ENCODE measurements at regions not wholly inside any gene's neighbourhood (a gene's known extent, or its start where the extent isn't known, plus 50 kb on each side); places are given as distances from the start of the nearest gene placed in this dataset.

DNA sequence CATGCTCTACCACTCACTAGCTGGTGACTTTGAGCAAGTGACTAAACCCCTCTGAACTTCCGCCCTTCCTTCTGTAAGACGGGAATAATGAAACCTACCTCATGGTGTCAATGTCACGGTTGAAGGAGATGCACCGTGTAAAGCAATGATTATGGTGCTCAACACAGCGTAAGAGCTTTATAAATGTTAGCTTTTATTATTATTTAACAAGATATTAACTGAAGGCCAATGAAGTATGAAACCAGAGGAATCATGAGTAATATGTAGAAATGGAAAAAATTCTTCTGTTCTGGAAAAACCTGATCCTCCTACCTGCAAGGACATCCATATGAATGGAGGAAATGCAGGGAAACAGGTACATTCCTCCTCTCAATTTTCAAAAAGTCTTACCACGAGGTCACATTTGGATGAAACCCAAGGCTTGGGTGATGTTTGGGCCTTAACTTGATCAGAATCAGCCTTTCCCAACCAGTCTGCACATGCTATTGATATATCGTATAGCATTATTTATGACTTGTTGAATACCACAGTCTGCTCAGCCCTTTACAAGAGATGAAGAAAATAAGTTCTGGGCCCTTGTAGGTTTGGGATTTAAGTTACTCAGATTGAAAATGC, 166.8 kb upstream of the TBX3 start:
- no peak overlapping the region for H4K8ac ChIP-seq (ENCODE audit: extremely low read depth, insufficient read depth, low read length)
- H3K23ac ChIP-seq (ENCODE audit: insufficient read length): no peak overlapping the region
- no peak overlapping the region for H3K27ac ChIP-seq (ENCODE audit: low read depth, low read length)
- no peak overlapping the region for H3K56ac ChIP-seq (replicated peaks; ENCODE audit: insufficient read length, low read depth, low read length)
- H3K9ac ChIP-seq (replicated peaks in 1 of 4; ENCODE audit: extremely low read depth in 1 of 4, low read depth in 3 of 4, low read length in 3 of 4): no peak overlapping the region
- H3K4ac ChIP-seq (replicated peaks; ENCODE audit: insufficient read length, low read depth, low read length): no peak overlapping the region
- no peak overlapping the region for H2BK5ac ChIP-seq (ENCODE audit: low read depth, low read length)
- no peak overlapping the region for H2BK15ac ChIP-seq (ENCODE audit: low read length)
- H2BK20ac ChIP-seq (ENCODE audit: low read length): no peak overlapping the region
- H4K5ac ChIP-seq (ENCODE audit: insufficient read length, low read depth, low read length): no peak overlapping the region
- H3K4me3 ChIP-seq (ENCODE audit: extremely low read depth in 1 of 4, insufficient read depth in 2 of 4, low read depth in 3 of 4, low read length in 4 of 4): no peak overlapping the region
- H3K14ac ChIP-seq (ENCODE audit: insufficient read length): no peak overlapping the region
- peaks cover 0 to 1% (median 0%) of the 10 kb centered on the region in 4 experiments; a peak in 1 of 7 replicates for H3K27me3 ChIP-seq (replicated peaks in 1 of 4; ENCODE audit: control insufficient read depth in 3 of 4, extremely low read depth in 1 of 4, insufficient read depth in 3 of 4, low read length in 3 of 4)
- ChIA-PET CTCF (ENCODE audit: partially characterized antibody) (interaction anchor here (0.6 to 1.1 kb wide), 2 partner anchors 189 to 902 kb away, joined by 3 read pairs; no protein-coding TSS in a partner anchor), POLR2A (ENCODE audit: partially characterized antibody) (no interaction called here)
- H3K79me1 ChIP-seq (ENCODE audit: low read depth, low read length): no peaks in the 10 kb centered on the region
- no peak overlapping the region for H2BK120ac ChIP-seq (replicated peaks; ENCODE audit: low read depth, low read length)
- no peaks in the 10 kb centered on the region for H3K79me2 ChIP-seq (ENCODE audit: control insufficient read depth in 1 of 2, insufficient read depth in 2 of 2, low read length in 2 of 2)
- 87% methylated on average over 7 of the region's 7 CpGs; no CpG with 5 or more reads in 1 of the 2 experiments for WGBS, 2 experiments (ENCODE audit: extremely low coverage in 1 of 2, insufficient coverage in 1 of 2, insufficient read length in 1 of 2, insufficient replicate concordance in 2 of 2, low coverage in 1 of 2, low lambda C conversion rate in 2 of 2, missing lambda C conversion rate in 1 of 2)
- DNase-seq (ENCODE audit: low read depth in 1 of 2, low spot score in 2 of 2) (no peak), FAIRE-seq (no peak)
- no peaks in the 10 kb centered on the region for H3K23me2 ChIP-seq (ENCODE audit: low read depth, low read length)
- no peak overlapping the region for H2AK5ac ChIP-seq (ENCODE audit: low read depth, low read length)
- no peaks in the 10 kb centered on the region; a peak in 1 of 8 replicates for H3K36me3 ChIP-seq (ENCODE audit: control insufficient read depth in 2 of 4, insufficient read depth in 4 of 4, low read length in 3 of 4)
- H4K91ac ChIP-seq (replicated peaks; ENCODE audit: insufficient read length, low read length): no peak overlapping the region
- H2BK12ac ChIP-seq (ENCODE audit: low read depth, low read length): no peak overlapping the region
- no peak overlapping the region for H2AFZ ChIP-seq (ENCODE audit: low read length)
- H3K18ac ChIP-seq (ENCODE audit: extremely low read depth, low read length): no peak overlapping the region
- H4K20me1 ChIP-seq (replicated peaks in 1 of 2; ENCODE audit: control insufficient read depth in 1 of 2, insufficient read depth in 2 of 2, low read length in 2 of 2): no peaks in the 10 kb centered on the region
- H3K4me1 ChIP-seq (replicated peaks in 1 of 4; ENCODE audit: control insufficient read depth in 3 of 4, insufficient read depth in 4 of 4, low read length in 3 of 4): no peaks in the 10 kb centered on the region
- H3K4me2 ChIP-seq (ENCODE audit: insufficient read depth in 1 of 2, low read depth in 2 of 2, low read length in 2 of 2): no peak overlapping the region
- H3K9me3 ChIP-seq (ENCODE audit: insufficient read depth in 2 of 2, low read depth in 1 of 2, low read length in 1 of 2): peaks cover 4 to 5% of the 10 kb centered on the region in 2 experiments; a peak in 1 of 4 replicates
- TF ChIP-seq, protein P1, sequence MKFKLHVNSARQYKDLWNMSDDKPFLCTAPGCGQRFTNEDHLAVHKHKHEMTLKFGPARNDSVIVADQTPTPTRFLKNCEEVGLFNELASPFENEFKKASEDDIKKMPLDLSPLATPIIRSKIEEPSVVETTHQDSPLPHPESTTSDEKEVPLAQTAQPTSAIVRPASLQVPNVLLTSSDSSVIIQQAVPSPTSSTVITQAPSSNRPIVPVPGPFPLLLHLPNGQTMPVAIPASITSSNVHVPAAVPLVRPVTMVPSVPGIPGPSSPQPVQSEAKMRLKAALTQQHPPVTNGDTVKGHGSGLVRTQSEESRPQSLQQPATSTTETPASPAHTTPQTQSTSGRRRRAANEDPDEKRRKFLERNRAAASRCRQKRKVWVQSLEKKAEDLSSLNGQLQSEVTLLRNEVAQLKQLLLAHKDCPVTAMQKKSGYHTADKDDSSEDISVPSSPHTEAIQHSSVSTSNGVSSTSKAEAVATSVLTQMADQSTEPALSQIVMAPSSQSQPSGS (IDR thresholded peaks at IDR 0.05; ENCODE audit: low read length): no peak
- TF ChIP-seq RFX5 (IDR thresholded peaks at IDR 0.05; ENCODE audit: borderline replicate concordance, low read depth, low read length) (no peak), SP2 (IDR thresholded peaks at IDR 0.05; ENCODE audit: low read length) (no peak)

Data from H1 (cell line).